Caco-2 (cell line): ENCODE measurements at regions not wholly inside any gene's neighbourhood (a gene's known extent, or its start where the extent isn't known, plus 50 kb on each side); places are given as distances from the start of the nearest gene placed in this dataset.

Experiments
- BruUV-seq: library from RNA; stranded (reverse); fragments of 400-500 nt; replicated peaks from 2 replicates; lab custom pipeline; 2021; lab: Mats Ljungman, UMichigan
- CTCF ChIA-PET: fragments of 300-600 bp; sonication (Branson Sonifier 250); formaldehyde crosslinking; loops from one replicate; lab custom pipeline; 2022; ENCODE audit warnings: antibody characterized with exemption; lab: Charles Lee
- POLR2A ChIA-PET: fragments of 300-600 bp; sonication (Branson Sonifier 250); formaldehyde crosslinking; loops from one replicate; lab custom pipeline; 2022; ENCODE audit warnings: antibody characterized with exemption; lab: Charles Lee
- DNase-seq, 2 experiments: peaks; one replicate each; pipeline versions ENCODE4 v3.0.0 to v3.0.0-alpha.2; 2020 to 2022
- H3K27me3 ChIP-seq: replicated peaks from 2 replicates; pipeline ENCODE4 v1.6.0; 2011; ENCODE audit warnings: low read length; ENCODE audit not compliant: control insufficient read depth, insufficient read depth
- H3K36me3 ChIP-seq: 2 replicates; pipeline ENCODE4 v1.5.1; 2011; ENCODE audit warnings: low read length; ENCODE audit not compliant: control insufficient read depth, insufficient read depth
- H3K4me1 ChIP-seq: fragments of 250-450 bp; sonication (Bioruptor Pico); 2 replicates; pipeline ENCODE4 v1.5.1; 2020; ENCODE audit warnings: mild to moderate bottlenecking
- H3K4me3 ChIP-seq: 2 replicates; pipeline ENCODE4 v1.5.1; 2011; ENCODE audit warnings: low read depth, mild to moderate bottlenecking, control low read depth, low read length
- H3K9me3 ChIP-seq: fragments of 250-450 bp; sonication (Bioruptor Pico); 2 replicates; pipeline ENCODE4 v1.5.1; 2020; ENCODE audit warnings: mild to moderate bottlenecking, moderate library complexity
- H3K27ac Mint-ChIP-seq: one replicate; pipeline ENCODE4 v1.8.0; 2022; ENCODE audit warnings: mixed read lengths; ENCODE audit not compliant: unreplicated experiment
- H3K27me3 Mint-ChIP-seq: one replicate; pipeline ENCODE4 v1.8.0; 2022; ENCODE audit warnings: mixed read lengths; ENCODE audit not compliant: insufficient read depth, unreplicated experiment
- H3K36me3 Mint-ChIP-seq: one replicate; pipeline ENCODE4 v1.8.0; 2022; ENCODE audit warnings: mild to moderate bottlenecking, mixed read lengths; ENCODE audit not compliant: insufficient read depth, unreplicated experiment
- H3K4me1 Mint-ChIP-seq: one replicate; pipeline ENCODE4 v1.8.0; 2022; ENCODE audit warnings: low read depth, mixed read lengths; ENCODE audit not compliant: unreplicated experiment
- H3K4me3 Mint-ChIP-seq: one replicate; pipeline ENCODE4 v1.8.0; 2022; ENCODE audit warnings: mild to moderate bottlenecking, moderate library complexity, mixed read lengths; ENCODE audit not compliant: unreplicated experiment
- H3K9me3 Mint-ChIP-seq: one replicate; pipeline ENCODE4 v1.8.0; 2022; ENCODE audit warnings: mixed read lengths; ENCODE audit not compliant: unreplicated experiment
- CTCF ChIP-seq, 2 experiments: fragments of 200-600 bp in 1 of 2; IDR thresholded peaks; 1 replicate in 1 of 2; 2 replicates in 1 of 2; pipeline versions ENCODE4 v1.5.1 to v1.8.0; 2011 to 2022; ENCODE audit warnings: antibody characterized with exemption in 1 of 2, control low read depth in 1 of 2, inconsistent platforms in 1 of 2, low read depth in 1 of 2, low read length in 1 of 2, mild to moderate bottlenecking in 1 of 2, moderate library complexity in 1 of 2; ENCODE audit not compliant: insufficient read depth in 1 of 2, severe bottlenecking in 1 of 2, unreplicated experiment in 1 of 2
- intact Hi-C: fragments of 100-400 bp; cut with micrococcal nuclease; formaldehyde crosslinking; loops from one replicate; pipeline ENCODE4 v1.10.0; 2022; ENCODE audit not compliant: unreplicated experiment

- Mint-ChIP-seq H3K27me3 (no peaks in the 10 kb centered on the region), H3K9me3 (no peaks in the 10 kb centered on the region), H3K4me3 (no peak overlapping the region), H3K36me3 (no peaks in the 10 kb centered on the region), H3K27ac (no peak overlapping the region), H3K4me1 (no peaks in the 10 kb centered on the region)
- Histone ChIP-seq H3K27me3 (no peaks in the 10 kb centered on the region), H3K4me1 (no peaks in the 10 kb centered on the region), H3K36me3 (no peaks in the 10 kb centered on the region), H3K4me3 (no peak overlapping the region), H3K9me3 (no peaks in the 10 kb centered on the region)
- no peak for TF ChIP-seq CTCF (IDR thresholded peaks at IDR 0.05; ENCODE audit: insufficient read depth in 1 of 2, low read depth in 1 of 2, low read length in 1 of 2, severe bottlenecking in 1 of 2, unreplicated experiment in 1 of 2)
- no peak for DNase-seq
- intact Hi-C loops = no loop called here
- ChIA-PET POLR2A (no interaction called here), CTCF (no interaction called here)
- no TSS peak for BruUV-seq
These were observed 219.7 kb upstream of the FERD3L start for GRCh38 chr7:19364950-19365349.

GRCh38 chr7:19362099-19362498 lies 216.9 kb upstream of the FERD3L start:
- no peaks in the 10 kb centered on the region for H3K9me3 Mint-ChIP-seq
- no peaks in the 10 kb centered on the region for H3K36me3 Mint-ChIP-seq
- no peak overlapping the region for H3K27ac Mint-ChIP-seq
- DNase-seq = no peak
- H3K4me3 Mint-ChIP-seq = no peak overlapping the region
- no TSS peak for BruUV-seq
- Histone ChIP-seq H3K4me1 (no peaks in the 10 kb centered on the region), H3K9me3 (no peaks in the 10 kb centered on the region), H3K36me3 (no peaks in the 10 kb centered on the region), H3K27me3 (no peaks in the 10 kb centered on the region), H3K4me3 (no peak overlapping the region)
- no peak for TF ChIP-seq CTCF (IDR thresholded peaks at IDR 0.05; ENCODE audit: insufficient read depth in 1 of 2, low read depth in 1 of 2, low read length in 1 of 2, severe bottlenecking in 1 of 2, unreplicated experiment in 1 of 2)
- intact Hi-C loops = no loop called here
- ChIA-PET POLR2A (no interaction called here), CTCF (no interaction called here)
- H3K27me3 Mint-ChIP-seq = no peaks in the 10 kb centered on the region
- no peaks in the 10 kb centered on the region for H3K4me1 Mint-ChIP-seq

GRCh38 chr7:19353180-19353579 lies 208.0 kb upstream of the FERD3L start:
- Mint-ChIP-seq H3K4me1 (no peaks in the 10 kb centered on the region), H3K4me3 (no peak overlapping the region), H3K36me3 (no peaks in the 10 kb centered on the region), H3K27ac (no peak overlapping the region), H3K27me3 (peaks cover 7% of the 10 kb centered on the region), H3K9me3 (no peaks in the 10 kb centered on the region)
- H3K4me1 ChIP-seq = no peaks in the 10 kb centered on the region
- ChIA-PET CTCF (no interaction called here), POLR2A (no interaction called here)
- H3K27me3 ChIP-seq = no peaks in the 10 kb centered on the region
- no peak overlapping the region for H3K4me3 ChIP-seq
- no TSS peak for BruUV-seq
- no peaks in the 10 kb centered on the region for H3K9me3 ChIP-seq
- no peak for DNase-seq
- H3K36me3 ChIP-seq = no peaks in the 10 kb centered on the region
- intact Hi-C loops = no loop called here
- no peak for TF ChIP-seq CTCF (IDR thresholded peaks at IDR 0.05; ENCODE audit: insufficient read depth in 1 of 2, low read depth in 1 of 2, low read length in 1 of 2, severe bottlenecking in 1 of 2, unreplicated experiment in 1 of 2)
